ENCODE measurements at regions not wholly inside any gene's neighbourhood (a gene's known extent, or its start where the extent isn't known, plus 50 kb on each side); places are given as distances from the start of the nearest gene placed in this dataset.
"Not testable (repeated sequence)": the region's sequence is repeated elsewhere in the genome, so short reads cannot be mapped to it uniquely, and the experiment has no call there.

DNA sequence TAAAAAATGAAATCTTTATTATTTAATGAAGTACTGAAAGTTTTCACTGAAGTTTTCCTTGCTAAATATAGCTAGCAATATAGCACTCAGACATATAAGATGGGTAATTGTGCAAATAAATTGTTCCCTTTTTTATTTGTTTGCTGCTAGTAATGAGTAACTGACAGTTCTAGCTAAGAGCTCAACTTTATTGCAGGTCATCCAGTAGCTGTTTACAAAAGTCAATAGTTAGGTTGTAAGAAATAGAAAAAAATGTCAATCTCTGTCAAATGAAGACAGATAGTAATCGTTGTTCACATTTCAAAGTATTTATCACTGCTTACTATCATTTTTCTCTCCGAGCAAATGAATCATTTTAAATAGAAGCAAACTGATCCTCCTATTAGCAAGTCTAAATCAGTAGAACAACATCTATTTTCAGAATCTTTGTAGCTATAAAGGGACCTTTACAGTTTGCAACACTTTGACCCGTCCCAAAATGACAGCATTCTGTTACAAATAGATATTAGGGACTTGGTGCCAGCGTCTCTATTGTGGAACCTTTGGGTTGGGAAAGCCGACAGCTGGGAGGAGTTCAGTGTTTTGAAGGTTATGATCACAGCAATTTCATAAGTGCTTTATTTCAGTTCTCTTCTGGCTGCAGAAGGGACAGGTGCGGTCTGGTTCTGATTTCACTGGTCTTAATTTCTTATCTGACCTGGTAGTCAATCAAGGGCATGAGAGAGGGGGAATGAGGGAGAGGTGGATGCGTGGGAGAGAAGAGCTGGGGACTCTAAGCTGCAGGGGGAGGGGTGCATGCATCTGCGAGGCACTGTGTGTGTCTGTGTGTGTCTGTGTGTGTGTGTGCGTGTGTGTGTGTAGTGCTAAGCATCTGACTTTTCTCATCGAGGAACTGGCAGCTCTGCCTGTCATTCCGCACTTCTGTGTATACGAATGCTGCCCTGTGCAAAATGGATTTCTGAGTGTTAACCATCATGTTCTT is 227.9 kb upstream of the PITX2 start:
- no peak for ATAC-seq

- ATAC-seq, result no peak
These were observed 229.1 kb upstream of the PITX2 start for GRCh38 chr4:110851989-110852388.

- no peak for ATAC-seq
These were observed 229.9 kb upstream of the PITX2 start for GRCh38 chr4:110852793-110853192.

GRCh38 chr4:110853242-110853641 is 230.4 kb upstream of the PITX2 start:
- ATAC-seq, result no peak

GRCh38 chr4:110854021-110854678 is 231.3 kb upstream of the PITX2 start:
- ATAC-seq, result no peak

DNA sequence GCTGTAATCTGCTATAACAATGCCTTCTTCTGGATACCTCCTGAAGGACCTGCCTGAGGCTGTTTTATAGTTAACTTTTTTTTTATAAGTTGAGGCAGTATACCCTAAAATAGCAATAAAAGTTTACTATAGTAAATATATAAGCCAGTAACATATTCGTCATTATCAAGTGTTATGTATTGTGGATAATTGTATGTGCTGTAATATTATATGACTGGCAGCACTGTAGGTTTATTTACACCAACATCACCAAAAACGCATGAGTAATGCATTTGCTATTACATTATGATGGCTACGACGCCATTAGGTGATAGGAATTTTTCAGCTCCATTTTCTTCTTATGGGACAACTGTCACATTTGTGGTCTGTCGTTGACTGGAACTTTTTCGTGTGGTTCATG is 237.2 kb upstream of the PITX2 start:
- no peak for ATAC-seq

GRCh38 chr4:110860901-110861300 is 238.0 kb upstream of the PITX2 start:
- ATAC-seq, result no peak

GRCh38 chr4:110865611-110866259 is 242.9 kb upstream of the PITX2 start:
- ATAC-seq, result no peak

GRCh38 chr4:110867251-110867960 is 244.5 kb upstream of the PITX2 start:
- no peak for ATAC-seq

GRCh38 chr4:110867981-110868720 is 245.3 kb upstream of the PITX2 start:
- no peak for ATAC-seq

- ATAC-seq, result no peak
These were observed 246.2 kb upstream of the PITX2 start for GRCh38 chr4:110869114-110869513.

GRCh38 chr4:110869862-110870572 is 247.1 kb upstream of the PITX2 start:
- ATAC-seq, result peak; percentile 21 to 27

DNA sequence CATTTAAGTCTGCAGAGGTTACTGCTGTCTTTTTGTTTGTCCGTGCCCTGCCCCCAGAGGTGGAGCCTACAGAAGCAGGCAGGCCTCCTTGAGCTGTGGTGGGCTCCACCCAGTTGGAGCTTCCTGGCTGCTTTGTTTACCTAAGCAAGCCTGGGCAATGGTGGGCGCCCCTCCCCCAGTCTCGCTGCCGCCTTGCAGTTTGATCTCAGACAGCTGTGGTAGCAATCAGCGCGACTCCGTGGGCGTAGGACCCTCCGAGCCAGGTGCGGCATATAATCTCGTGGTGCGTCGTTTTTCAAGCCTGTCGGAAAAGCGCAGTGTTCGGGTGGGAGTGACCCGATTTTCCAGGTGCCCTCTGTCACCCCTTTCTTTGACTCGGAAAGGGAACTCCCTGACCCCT is 253.3 kb upstream of the PITX2 start:
- ATAC-seq, result not testable (repeated sequence)

- no peak for ATAC-seq
These were observed 254.0 kb upstream of the PITX2 start for GRCh38 chr4:110876866-110877265.

DNA sequence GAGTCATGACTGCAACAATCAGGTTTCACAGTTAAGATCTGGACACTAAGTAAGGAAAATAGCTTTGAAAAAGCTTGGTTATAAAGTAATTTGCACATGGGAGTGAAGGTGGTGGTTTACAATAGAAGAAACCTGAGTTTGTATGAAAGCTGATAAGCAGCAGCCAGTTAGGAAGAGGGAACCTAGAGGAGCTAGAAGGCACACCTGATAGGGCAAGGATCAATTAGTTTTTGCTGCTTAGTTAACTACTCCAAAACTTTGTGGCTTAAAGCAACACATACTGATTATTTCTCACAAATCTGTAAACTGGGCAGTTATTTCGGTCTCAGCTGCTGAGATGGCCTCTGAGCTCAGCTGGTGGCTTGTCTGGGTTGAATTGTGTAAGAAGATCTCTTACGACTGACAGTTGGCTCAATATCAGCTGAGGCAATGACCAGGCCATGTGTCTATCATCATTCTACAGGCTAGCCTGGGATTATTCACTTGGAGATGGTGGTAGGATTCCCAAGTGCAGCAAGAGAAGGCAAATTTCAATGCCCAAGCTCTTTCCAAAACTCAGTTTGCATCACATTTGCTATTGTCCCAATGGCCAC is 255.0 kb upstream of the PITX2 start:
- no peak for ATAC-seq

GRCh38 chr4:110878413-110878812 is 255.5 kb upstream of the PITX2 start:
- no peak for ATAC-seq

DNA sequence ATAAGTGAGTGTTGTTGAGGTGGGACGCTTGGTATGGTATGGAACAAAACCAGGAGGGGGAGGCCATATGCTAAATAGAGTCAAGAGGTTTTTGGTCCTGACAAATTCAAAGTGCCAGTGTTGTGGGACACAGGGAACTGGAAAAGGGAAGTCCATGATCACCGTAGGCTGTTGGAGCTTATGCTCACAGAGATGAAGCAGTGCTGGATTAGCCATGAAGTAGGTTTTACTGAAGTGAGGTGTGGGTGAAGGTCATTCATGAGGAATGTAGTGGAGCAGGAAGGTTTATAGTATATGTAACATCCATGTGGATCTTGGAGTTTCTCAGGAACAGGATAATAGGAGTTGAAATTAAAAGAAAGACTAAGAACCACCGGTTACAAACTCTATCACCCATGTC is 256.1 kb upstream of the PITX2 start:
- ATAC-seq, result no peak

GRCh38 chr4:110886270-110886669 is 263.4 kb upstream of the PITX2 start:
- no peak for ATAC-seq

DNA sequence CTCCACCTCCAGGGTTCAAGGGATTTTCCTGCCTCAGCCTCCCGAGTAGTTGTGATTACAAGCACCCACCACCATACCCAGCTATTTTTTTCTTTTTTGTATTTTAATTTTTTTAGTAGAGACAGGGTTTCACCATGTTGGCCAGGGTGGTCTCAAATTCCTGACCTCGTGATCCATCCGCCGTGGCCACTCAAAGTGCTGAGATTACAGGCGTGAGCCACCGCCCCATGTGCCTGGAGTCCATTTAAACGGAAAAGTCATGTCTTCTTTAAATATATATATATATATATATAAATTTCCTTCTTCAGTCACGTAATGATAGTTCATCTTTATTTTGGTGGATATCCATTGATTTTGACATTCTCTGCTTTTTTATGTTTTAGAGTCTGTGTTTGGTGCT is 264.0 kb upstream of the PITX2 start:
- no peak for ATAC-seq

DNA sequence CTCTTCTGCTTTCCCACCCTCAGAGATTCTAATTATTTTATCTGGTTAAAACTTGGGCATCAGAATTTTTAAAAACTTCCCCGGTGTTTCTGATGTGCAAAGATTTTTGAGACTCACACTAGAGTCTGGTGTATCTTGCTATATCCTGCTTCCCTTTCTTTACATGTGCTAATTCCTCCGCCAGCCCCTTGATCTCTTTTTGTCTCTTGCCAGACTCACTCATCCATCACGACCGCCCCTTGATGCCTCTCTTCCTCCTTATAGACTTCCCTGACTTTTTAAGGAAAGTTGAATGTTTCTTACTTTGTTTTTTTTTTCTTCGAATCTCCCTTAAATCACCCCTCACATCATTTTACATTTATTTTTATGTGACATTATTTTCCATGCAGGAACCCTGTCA is 274.9 kb upstream of the PITX2 start:
- ATAC-seq, result no peak

DNA sequence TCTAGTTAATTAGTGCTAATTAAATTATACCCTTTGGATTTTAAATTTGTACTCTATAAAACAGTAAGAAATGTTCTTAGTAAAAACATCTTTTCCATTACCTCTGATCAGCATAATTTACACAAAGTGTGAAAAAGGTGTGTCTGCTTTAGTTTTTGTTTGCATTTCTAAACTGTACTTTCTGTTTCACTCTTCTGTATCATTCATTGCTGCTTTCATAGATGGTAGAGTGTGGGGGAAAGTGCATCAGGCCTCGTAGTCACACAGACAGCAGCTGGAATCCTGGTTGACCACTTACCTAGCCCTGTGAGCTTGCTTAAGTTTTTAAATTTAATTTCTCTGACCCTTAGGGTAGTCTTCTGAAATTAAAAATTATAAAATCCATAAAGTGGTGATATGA is 275.4 kb upstream of the PITX2 start:
- ATAC-seq, result no peak

Data from activated CD4-positive, CD25-positive, alpha-beta regulatory T cell treated with anti-CD3 and anti-CD28 coated beads, Interleukin-2, amount 50 U/mL, for 24 hours (primary cell).